SK-N-MC (cell line): ENCODE measurements at regions not wholly inside any gene's neighbourhood (a gene's known extent, or its start where the extent isn't known, plus 50 kb on each side); places are given as distances from the start of the nearest gene placed in this dataset.

Experiments used
- EZH2 ChIP-seq: fragments of 200-600 bp; sonication (generic); IDR thresholded peaks from one replicate; pipeline ENCODE4 v1.6.1; 2017; ENCODE audit warnings: antibody characterized with exemption
- FOXP2 ChIP-seq: optimal IDR thresholded peaks from 2 replicates; pipeline ENCODE3; 2011; ENCODE audit warnings: mild to moderate bottlenecking, moderate library complexity; ENCODE audit not compliant: insufficient read depth; ENCODE audit errors: extremely low read length, control extremely low read depth
- POLR2AphosphoS5 ChIP-seq: IDR thresholded peaks from 2 replicates; pipeline ENCODE4 v1.6.1; 2012; ENCODE audit warnings: mild to moderate bottlenecking, low read depth, low read length, borderline replicate concordance

- TF ChIP-seq POLR2AphosphoS5, result no peak
- TF ChIP-seq EZH2, result no peak
- no peak for TF ChIP-seq FOXP2
These were observed 84.1 kb upstream of the SLC38A2 start for GRCh38 chr12:46456356-46457334.
